Activated CD4-positive, alpha-beta T cell treated with anti-CD3 and anti-CD28 coated beads, Interleukin-2, amount 10 ng/mL, durations not matched to agents 7 days and 5 days (primary cell): ENCODE measurements at regions not wholly inside any gene's neighbourhood (a gene's known extent, or its start where the extent isn't known, plus 50 kb on each side); places are given as distances from the start of the nearest gene placed in this dataset. TPM values are rescaled to one million over a fixed set of nuclear protein-coding genes. Genes with fewer than 3 reads are reported as not detected.

Experiments
- CTCF ChIA-PET: fragments of 350-600 bp; sonication (Branson Sonifier 250); formaldehyde crosslinking; loops from one replicate; lab custom pipeline; 2021; ENCODE audit warnings: antibody characterized with exemption; lab: Charles Lee
- POLR2A ChIA-PET: fragments of 350-600 bp; sonication (Branson Sonifier 250); formaldehyde crosslinking; loops from one replicate; lab custom pipeline; 2021; ENCODE audit warnings: antibody characterized with exemption; lab: Charles Lee
- DNase-seq: peaks from one replicate; pipeline ENCODE4 v3.0.0-alpha.2; 2020
- H3K27ac Mint-ChIP-seq: one replicate; pipeline ENCODE4 v1.8.0; 2021; ENCODE audit warnings: mild to moderate bottlenecking, moderate library complexity, mixed read lengths
- H3K27me3 Mint-ChIP-seq: one replicate; pipeline ENCODE4 v1.8.0; 2021; ENCODE audit warnings: mixed read lengths
- H3K36me3 Mint-ChIP-seq: one replicate; pipeline ENCODE4 v1.8.0; 2021; ENCODE audit warnings: low read depth, mixed read lengths
- H3K4me1 Mint-ChIP-seq: one replicate; pipeline ENCODE4 v1.8.0; 2021; ENCODE audit warnings: mixed read lengths
- H3K4me3 Mint-ChIP-seq: one replicate; pipeline ENCODE4 v1.8.0; 2021; ENCODE audit warnings: mild to moderate bottlenecking, moderate library complexity, mixed read lengths
- H3K9me3 Mint-ChIP-seq: one replicate; pipeline ENCODE4 v1.8.0; 2021; ENCODE audit warnings: mixed read lengths
- microRNA-seq: library from miRNA; unstranded; fragments of <30 nt; microRNA quantifications from one replicate; pipeline ENCODE4 v1.2.0, GENCODE V29; 2021; ENCODE audit warnings: borderline microRNAs expressed, borderline replicate concordance

GRCh38 chr2:177153805-177154204 lies 58.8 kb upstream of the HNRNPA3 start:
- ChIA-PET POLR2A (no interaction called here), CTCF (interaction anchor here (3.1 kb wide), 1 partner anchor 11 kb away, joined by 16 read pairs; no protein-coding TSS in a partner anchor)
- no peaks in the 10 kb centered on the region for H3K36me3 Mint-ChIP-seq
- no peak overlapping the region for H3K4me3 Mint-ChIP-seq
- no peak overlapping the region for H3K27ac Mint-ChIP-seq
- H3K27me3 Mint-ChIP-seq, result peaks cover 25% of the 10 kb centered on the region
- DNase-seq, result no peak
- no peaks in the 10 kb centered on the region for H3K9me3 Mint-ChIP-seq
- H3K4me1 Mint-ChIP-seq, result peaks cover 4% of the 10 kb centered on the region

- Mint-ChIP-seq H3K4me1 (no peaks in the 10 kb centered on the region), H3K36me3 (no peaks in the 10 kb centered on the region), H3K4me3 (no peak overlapping the region), H3K9me3 (no peaks in the 10 kb centered on the region), H3K27me3 (peaks cover 22% of the 10 kb centered on the region), H3K27ac (no peak overlapping the region)
- CTCF ChIA-PET, result interaction anchor here (0.6 to 3.1 kb wide), 3 partner anchors 10 to 152 kb away, joined by 4 to 16 read pairs (median 5); no protein-coding TSS in a partner anchor
- no peak for DNase-seq
- POLR2A ChIA-PET, result no interaction called here
Measured at GRCh38 chr2:177154809-177155208, 57.8 kb upstream of the HNRNPA3 start.

GRCh38 chr2:177155631-177156030 lies 57.0 kb upstream of the HNRNPA3 start:
- Mint-ChIP-seq H3K9me3 (no peaks in the 10 kb centered on the region), H3K36me3 (no peaks in the 10 kb centered on the region), H3K4me1 (no peaks in the 10 kb centered on the region), H3K27ac (no peak overlapping the region), H3K4me3 (no peak overlapping the region), H3K27me3 (peaks cover 20% of the 10 kb centered on the region)
- no peak for DNase-seq
- POLR2A ChIA-PET, result no interaction called here
- CTCF ChIA-PET, result interaction anchor here (0.6 to 3.1 kb wide), 5 partner anchors 9 to 640 kb away, joined by 3 to 16 read pairs (median 3); no protein-coding TSS in a partner anchor

- ChIA-PET POLR2A (interaction anchor here (0.7 kb wide), 1 partner anchor 65 kb away, joined by 3 read pairs; no protein-coding TSS in a partner anchor), CTCF (interaction anchor here (1.1 to 1.5 kb wide), 2 partner anchors 13 to 132 kb away, joined by 3 to 4 read pairs; no protein-coding TSS in a partner anchor)
- Mint-ChIP-seq H3K4me1 (peaks cover 15% of the 10 kb centered on the region), H3K27ac (no peak overlapping the region), H3K36me3 (no peaks in the 10 kb centered on the region), H3K27me3 (peaks cover 8% of the 10 kb centered on the region), H3K9me3 (no peaks in the 10 kb centered on the region), H3K4me3 (no peak overlapping the region)
- DNase-seq, result peak; percentile 41
Measured at GRCh38 chr2:177161741-177162460, 50.7 kb upstream of the HNRNPA3 start.

Small RNA genes lying in the stretch of these regions (microRNA-seq; reads per million reads assigned to microRNA genes)
- not detected for gene MIR1246
